Sigmoid colon (tissue), 6 donors: ENCODE measurements at regions not wholly inside any gene's neighbourhood (a gene's known extent, or its start where the extent isn't known, plus 50 kb on each side); places are given as distances from the start of the nearest gene placed in this dataset.

Source experiments
- DNase-seq: peaks from one replicate; pipeline ENCODE4 v3.0.0-alpha.2; 2019
- H3K27ac ChIP-seq, 4 donors: fragments of 200-600 bp; sonication (generic); one replicate each; pipeline ENCODE4 v1.5.1; 2016 to 2019; ENCODE audit warnings: mild to moderate bottlenecking in 1 of 4
- H3K27me3 ChIP-seq, 3 donors: fragments of 200-600 bp; sonication (generic); one replicate each; pipeline ENCODE4 v1.5.1; 2019; ENCODE audit warnings: mild to moderate bottlenecking in 1 of 3
- H3K36me3 ChIP-seq, 4 donors: fragments of 200-600 bp; sonication (generic); one replicate each; pipeline ENCODE4 v1.5.1; 2016 to 2019
- H3K4me1 ChIP-seq, 4 donors: fragments of 200-600 bp; sonication (generic); one replicate each; pipeline ENCODE4 v1.5.1; 2017 to 2019
- H3K4me3 ChIP-seq, 4 donors: fragments of 200-600 bp; sonication (generic); one replicate each; pipeline ENCODE4 v1.5.1; 2017 to 2019; ENCODE audit warnings: mild to moderate bottlenecking in 2 of 4, moderate library complexity in 1 of 4
- H3K9me3 ChIP-seq, 4 donors: fragments of 200-600 bp in 3 of 4; sonication (generic) in 3 of 4; one replicate each; pipeline versions ENCODE4 v1.5.1 to v1.6.1; 2013 to 2019
- CTCF ChIP-seq, 4 experiments: fragments of 450-650 bp in 3 of 4; fragments of 200-600 bp in 1 of 4; IDR thresholded peaks; one replicate each; pipeline ENCODE4 v1.5.1; 2016 to 2019; ENCODE audit warnings: antibody characterized with exemption in 4 of 4, mild to moderate bottlenecking in 3 of 4, moderate library complexity in 2 of 4
- EP300 ChIP-seq, 4 donors: sonication (generic); formaldehyde crosslinking; IDR thresholded peaks; one replicate each; pipeline ENCODE4 v1.6.1; 2017; ENCODE audit warnings: antibody characterized with exemption in 4 of 4
- POLR2A ChIP-seq, 2 donors: fragments of 450-650 bp; IDR thresholded peaks; one replicate each; pipeline ENCODE4 v1.6.1; 2016; ENCODE audit warnings: antibody characterized with exemption in 2 of 2, mild to moderate bottlenecking in 2 of 2, moderate library complexity in 2 of 2
- POLR2AphosphoS5 ChIP-seq, 4 donors: sonication (generic); formaldehyde crosslinking; IDR thresholded peaks; one replicate each; pipeline ENCODE4 v1.6.1; 2017; ENCODE audit warnings: antibody characterized with exemption in 4 of 4
- WGBS, 2 donors: extraction: QIAGEN DNeasy Blood & Tissue Kit; methylation state at CpG; one replicate each; pipeline ENCODE4 v1.1.7; 2013; 5-methylcytosine and 5-hydroxymethylcytosine counted together
- intact Hi-C: fragments of 100-400 bp; cut with DNase I; formaldehyde crosslinking; loops from one replicate; pipeline ENCODE4 v1.15.1; 2023
- donor health status: healthy with polysubstance abuse.
- donor health status: healthy.

- TF ChIP-seq CTCF (IDR thresholded peaks at IDR 0.05) (no peak), POLR2A (IDR thresholded peaks at IDR 0.05) (no peak)
- Histone ChIP-seq H3K27ac (no peak overlapping the region), H3K4me3 (no peak overlapping the region), H3K9me3 (peaks cover 0 to 2% (median 0%) of the 10 kb centered on the region in 4 donors), H3K27me3 (no peaks in the 10 kb centered on the region), H3K4me1 (no peaks in the 10 kb centered on the region), H3K36me3 (no peaks in the 10 kb centered on the region)
- DNase-seq: no peak
- intact Hi-C loops: no loop called here
- WGBS, 2 donors: 92 to 94% methylated on average over 1 of the region's 1 CpG
Observed at GRCh38 chr11:28826807-28827206, 718.6 kb downstream of the METTL15 start.

GRCh38 chr11:28822576-28822975 lies 714.4 kb downstream of the METTL15 start:
- Histone ChIP-seq H3K36me3 (no peaks in the 10 kb centered on the region), H3K4me3 (no peak overlapping the region), H3K9me3 (no peaks in the 10 kb centered on the region), H3K27ac (no peak overlapping the region), H3K27me3 (no peaks in the 10 kb centered on the region), H3K4me1 (no peaks in the 10 kb centered on the region)
- intact Hi-C loops: no loop called here
- no peak for DNase-seq
- WGBS, 2 donors: 75 to 84% methylated on average over 4 of the region's 4 CpGs
- no peak for TF ChIP-seq EP300 (IDR thresholded peaks at IDR 0.05)
- TF ChIP-seq CTCF (IDR thresholded peaks at IDR 0.05): no peak
- TF ChIP-seq POLR2A (IDR thresholded peaks at IDR 0.05): no peak
- no peak for TF ChIP-seq POLR2AphosphoS5 (IDR thresholded peaks at IDR 0.05)

- Histone ChIP-seq H3K9me3 (no peaks in the 10 kb centered on the region), H3K36me3 (no peaks in the 10 kb centered on the region), H3K27me3 (no peaks in the 10 kb centered on the region), H3K4me1 (no peaks in the 10 kb centered on the region), H3K4me3 (no peak overlapping the region), H3K27ac (no peak overlapping the region)
- WGBS, 2 donors: 82 to 89% methylated on average over 2 of the region's 2 CpGs
- no peak for DNase-seq
- TF ChIP-seq CTCF (IDR thresholded peaks at IDR 0.05): no peak
- TF ChIP-seq POLR2A (IDR thresholded peaks at IDR 0.05): no peak
- TF ChIP-seq POLR2AphosphoS5 (IDR thresholded peaks at IDR 0.05): no peak
- no peak for TF ChIP-seq EP300 (IDR thresholded peaks at IDR 0.05)
- intact Hi-C loops: no loop called here
Observed at GRCh38 chr11:28820296-28820989, 712.3 kb downstream of the METTL15 start.

GRCh38 chr11:28819741-28820140 lies 711.6 kb downstream of the METTL15 start:
- Histone ChIP-seq H3K4me1 (no peaks in the 10 kb centered on the region), H3K27me3 (no peaks in the 10 kb centered on the region), H3K27ac (no peak overlapping the region), H3K36me3 (no peaks in the 10 kb centered on the region), H3K9me3 (no peaks in the 10 kb centered on the region), H3K4me3 (no peak overlapping the region)
- TF ChIP-seq CTCF (IDR thresholded peaks at IDR 0.05): no peak
- no peak for TF ChIP-seq POLR2AphosphoS5 (IDR thresholded peaks at IDR 0.05)
- TF ChIP-seq EP300 (IDR thresholded peaks at IDR 0.05): no peak
- TF ChIP-seq POLR2A (IDR thresholded peaks at IDR 0.05): no peak
- intact Hi-C loops: no loop called here
- no peak for DNase-seq
- 43 to 56% methylated on average over 4 of the region's 4 CpGs for WGBS, 2 donors

GRCh38 chr11:28815110-28815509 lies 706.9 kb downstream of the METTL15 start:
- Histone ChIP-seq H3K4me3 (no peak overlapping the region), H3K36me3 (no peaks in the 10 kb centered on the region), H3K27me3 (no peaks in the 10 kb centered on the region), H3K4me1 (no peaks in the 10 kb centered on the region), H3K9me3 (no peaks in the 10 kb centered on the region), H3K27ac (no peak overlapping the region)
- TF ChIP-seq POLR2A (IDR thresholded peaks at IDR 0.05) (no peak), POLR2AphosphoS5 (IDR thresholded peaks at IDR 0.05) (no peak), EP300 (IDR thresholded peaks at IDR 0.05) (no peak), CTCF (IDR thresholded peaks at IDR 0.05) (no peak)
- intact Hi-C loops: no loop called here
- DNase-seq: no peak
- 70 to 79% methylated on average over 4 of the region's 4 CpGs for WGBS, 2 donors
